K562 (cell line): ENCODE measurements at regions not wholly inside any gene's neighbourhood (a gene's known extent, or its start where the extent isn't known, plus 50 kb on each side); places are given as distances from the start of the nearest gene placed in this dataset.

ENCODE experiments used
- CBX5 ChIP-seq: IDR thresholded peaks from 2 replicates; pipeline ENCODE4 v1.6.1; 2014; ENCODE audit warnings: low read depth, borderline replicate concordance
- CTCF ChIP-seq, 3 experiments: IDR thresholded peaks in 2 of 3; conservative IDR thresholded peaks in 1 of 3; 2 replicates each; pipeline ENCODE4 v1.5.1; 2011 to 2012; ENCODE audit warnings: low read length in 3 of 3, mild to moderate bottlenecking in 3 of 3, control low read depth in 2 of 3, improper control_type of control experiment in 1 of 3, inconsistent platforms in 1 of 3, low read depth in 1 of 3, mixed read lengths in 1 of 3, moderate library complexity in 1 of 3; ENCODE audit not compliant: insufficient read depth in 2 of 3
- GMEB1 ChIP-seq: fragments of 250-450 bp; sonication (Bioruptor Pico); IDR thresholded peaks from 2 replicates; pipeline ENCODE4 v1.4.0; 2020; ENCODE audit warnings: mild to moderate bottlenecking
- PKNOX1 ChIP-seq: fragments of 450-650 bp; IDR thresholded peaks from 2 replicates; pipeline ENCODE4 v1.6.1; 2016
- TAF1 ChIP-seq: IDR thresholded peaks from 2 replicates; pipeline ENCODE4 v1.6.1; 2011; ENCODE audit warnings: mild to moderate bottlenecking, low read length, moderate library complexity; ENCODE audit not compliant: insufficient read depth, control insufficient read depth, severe bottlenecking; ENCODE audit errors: extremely low read depth
- ZNF175 ChIP-seq: fragments of 200-800 bp; sonication (Bioruptor generic); IDR thresholded peaks from 2 replicates; pipeline ENCODE4 v1.6.1; 2016; ENCODE audit warnings: low read depth, mild to moderate bottlenecking, missing genetic modification characterization, missing compliant biosample characterization

GRCh38 chr22:48258064-48258701 is 1495.7 kb downstream of the TBC1D22A start:
- TF ChIP-seq GMEB1 (CRISPR knock-in tag) (no peak), CBX5 (no peak), CTCF (IDR thresholded peaks at IDR 0.05 in 2 of 3, conservative IDR thresholded peaks at IDR 0.05 in 1 of 3; ENCODE audit: insufficient read depth in 2 of 3, low read depth in 1 of 3, low read length in 3 of 3) (no peak), ZNF175 (CRISPR knock-in tag) (no peak), TAF1 (no peak), PKNOX1 (no peak)
